Renal cortical epithelial cell (primary cell): ENCODE measurements at regions not wholly inside any gene's neighbourhood (a gene's known extent, or its start where the extent isn't known, plus 50 kb on each side); places are given as distances from the start of the nearest gene placed in this dataset.

ENCODE experiments used
- DNase-seq: peaks from one replicate; pipeline ENCODE4 v3.0.0-alpha.2; 2011; ENCODE audit warnings: low read depth

- DNase-seq: no peak
Measured at GRCh38 chr13:111909971-111910671, 156.8 kb upstream of the SOX1 start.

- DNase-seq: no peak
Measured at GRCh38 chr13:111911121-111911720, 155.7 kb upstream of the SOX1 start.

- no peak for DNase-seq
Measured at GRCh38 chr13:111911754-111912452, 155.0 kb upstream of the SOX1 start.

GRCh38 chr13:111912453-111912866 lies 154.5 kb upstream of the SOX1 start:
- no peak for DNase-seq

GRCh38 chr13:111912991-111913760 lies 153.8 kb upstream of the SOX1 start:
- DNase-seq: no peak

GRCh38 chr13:111913761-111914140 lies 153.2 kb upstream of the SOX1 start:
- DNase-seq: no peak

- no peak for DNase-seq
Measured at GRCh38 chr13:111914241-111915103, 152.5 kb upstream of the SOX1 start.

- no peak for DNase-seq
Measured at GRCh38 chr13:111915104-111915551, 151.8 kb upstream of the SOX1 start.

- DNase-seq: no peak
Measured at GRCh38 chr13:111916201-111916600, 150.7 kb upstream of the SOX1 start.

GRCh38 chr13:111917086-111917485 lies 149.9 kb upstream of the SOX1 start:
- DNase-seq: no peak

- DNase-seq: no peak
Measured at GRCh38 chr13:111917901-111918300, 149.0 kb upstream of the SOX1 start.

GRCh38 chr13:111919286-111919685 lies 147.7 kb upstream of the SOX1 start:
- DNase-seq: no peak

- no peak for DNase-seq
Measured at GRCh38 chr13:111919849-111920248, 147.1 kb upstream of the SOX1 start.

GRCh38 chr13:111920306-111920931 lies 146.5 kb upstream of the SOX1 start:
- DNase-seq: no peak

- DNase-seq: no peak
Measured at GRCh38 chr13:111920932-111921705, 145.8 kb upstream of the SOX1 start.

- DNase-seq: no peak
Measured at GRCh38 chr13:111922086-111922485, 144.9 kb upstream of the SOX1 start.

GRCh38 chr13:111923439-111923838 lies 143.5 kb upstream of the SOX1 start:
- DNase-seq: no peak

- DNase-seq: no peak
Measured at GRCh38 chr13:111923991-111924677, 142.8 kb upstream of the SOX1 start.

- no peak for DNase-seq
Measured at GRCh38 chr13:111924678-111925075, 142.3 kb upstream of the SOX1 start.
